Fibroblast of lung (primary cell): ENCODE measurements at regions not wholly inside any gene's neighbourhood (a gene's known extent, or its start where the extent isn't known, plus 50 kb on each side); places are given as distances from the start of the nearest gene placed in this dataset.

Source experiments
- DNase-seq, 2 donors: peaks; one replicate each; pipeline versions ENCODE4 v3.0.0 to v3.0.0-alpha.2; 2010; ENCODE audit warnings: low read depth in 2 of 2
- H2AFZ ChIP-seq: 2 replicates; pipeline ENCODE4 v1.5.1; 2012; ENCODE audit warnings: low read length, control low read depth, inconsistent platforms
- H3K27ac ChIP-seq: 2 replicates; pipeline ENCODE4 v1.5.1; 2011; ENCODE audit warnings: low read length, control low read depth; ENCODE audit not compliant: insufficient read depth
- H3K27me3 ChIP-seq: 2 replicates; pipeline ENCODE4 v1.5.1; 2011; ENCODE audit warnings: mild to moderate bottlenecking, low read length; ENCODE audit not compliant: control insufficient read depth, insufficient read depth
- H3K36me3 ChIP-seq: 2 replicates; pipeline ENCODE4 v1.5.1; 2011; ENCODE audit warnings: low read length; ENCODE audit not compliant: control insufficient read depth, insufficient read depth
- H3K4me1 ChIP-seq: 2 replicates; pipeline ENCODE4 v1.5.1; 2011; ENCODE audit warnings: low read length; ENCODE audit not compliant: control insufficient read depth, insufficient read depth; ENCODE audit errors: extremely low read depth
- H3K4me2 ChIP-seq: 2 replicates; pipeline ENCODE4 v1.5.1; 2011; ENCODE audit warnings: low read length, control low read depth; ENCODE audit not compliant: insufficient read depth; ENCODE audit errors: extremely low read depth
- H3K4me3 ChIP-seq, 4 experiments: fragments of 200-600 bp in 1 of 4; sonication (generic) in 1 of 4; replicated peaks in 1 of 4; 2 replicates each; pipeline ENCODE4 v1.5.1; 2011 to 2016; ENCODE audit warnings: low read length in 4 of 4, low read depth in 3 of 4, mild to moderate bottlenecking in 3 of 4, control low read depth in 2 of 4, inconsistent platforms in 1 of 4, mixed read lengths in 1 of 4; ENCODE audit not compliant: insufficient read depth in 1 of 4; ENCODE audit errors: control extremely low read depth in 1 of 4
- H3K79me2 ChIP-seq: 2 replicates; pipeline ENCODE4 v1.5.1; 2012; ENCODE audit warnings: mild to moderate bottlenecking, low read length, inconsistent platforms; ENCODE audit not compliant: control insufficient read depth, insufficient read depth
- H3K9ac ChIP-seq: 2 replicates; pipeline ENCODE4 v1.5.1; 2011; ENCODE audit warnings: mild to moderate bottlenecking, low read length, control low read depth; ENCODE audit not compliant: insufficient read depth
- H3K9me3 ChIP-seq: 2 replicates; pipeline ENCODE4 v1.5.1; 2012; ENCODE audit warnings: low read depth, low read length; ENCODE audit not compliant: control insufficient read depth, insufficient read depth
- H4K20me1 ChIP-seq: 2 replicates; pipeline ENCODE4 v1.5.1; 2011; ENCODE audit warnings: low read length; ENCODE audit not compliant: control insufficient read depth, insufficient read depth; ENCODE audit errors: extremely low read depth
- EZH2 ChIP-seq: IDR thresholded peaks from 2 replicates; pipeline ENCODE4 v1.5.1; 2012; ENCODE audit warnings: low read length, control low read depth, mild to moderate bottlenecking; ENCODE audit errors: missing control alignments
- TF ChIP-seq, protein P1 (sequence below), 2 donors: IDR thresholded peaks in 1 of 2; conservative IDR thresholded peaks in 1 of 2; 1 replicate in 1 of 2; 2 replicates in 1 of 2; pipeline ENCODE4 v1.5.1; 2011 to 2012; ENCODE audit warnings: low read length in 2 of 2, control low read depth in 1 of 2, inconsistent platforms in 1 of 2, low read depth in 1 of 2, mild to moderate bottlenecking in 1 of 2

DNA sequence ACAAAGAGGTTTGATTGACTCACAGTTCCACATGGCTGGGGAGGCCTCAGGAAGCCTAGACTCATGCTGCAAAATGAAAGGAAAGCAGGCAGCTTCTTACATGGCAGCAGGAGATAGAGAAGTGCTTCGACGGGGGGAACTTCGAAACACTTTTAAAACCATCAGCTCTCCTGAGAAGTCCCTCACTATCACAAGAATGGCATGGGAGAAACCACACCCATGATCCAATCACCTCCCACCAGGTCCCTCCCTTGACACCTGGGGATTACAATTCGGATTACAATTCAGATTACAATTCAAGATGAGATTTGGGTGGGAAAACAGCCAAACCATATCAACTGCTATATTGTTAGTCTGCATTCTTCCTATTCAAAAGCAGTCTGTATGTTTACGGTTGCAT lies 322.3 kb upstream of the ISL1 start:
- Histone ChIP-seq H2AFZ (no peak overlapping the region), H3K9ac (no peak overlapping the region), H3K36me3 (no peaks in the 10 kb centered on the region), H3K4me1 (no peaks in the 10 kb centered on the region), H3K79me2 (no peaks in the 10 kb centered on the region), H4K20me1 (no peaks in the 10 kb centered on the region), H3K27me3 (no peaks in the 10 kb centered on the region), H3K4me3 (no peak overlapping the region), H3K9me3 (no peaks in the 10 kb centered on the region), H3K4me2 (no peak overlapping the region), H3K27ac (no peak overlapping the region)
- TF ChIP-seq, protein P1, sequence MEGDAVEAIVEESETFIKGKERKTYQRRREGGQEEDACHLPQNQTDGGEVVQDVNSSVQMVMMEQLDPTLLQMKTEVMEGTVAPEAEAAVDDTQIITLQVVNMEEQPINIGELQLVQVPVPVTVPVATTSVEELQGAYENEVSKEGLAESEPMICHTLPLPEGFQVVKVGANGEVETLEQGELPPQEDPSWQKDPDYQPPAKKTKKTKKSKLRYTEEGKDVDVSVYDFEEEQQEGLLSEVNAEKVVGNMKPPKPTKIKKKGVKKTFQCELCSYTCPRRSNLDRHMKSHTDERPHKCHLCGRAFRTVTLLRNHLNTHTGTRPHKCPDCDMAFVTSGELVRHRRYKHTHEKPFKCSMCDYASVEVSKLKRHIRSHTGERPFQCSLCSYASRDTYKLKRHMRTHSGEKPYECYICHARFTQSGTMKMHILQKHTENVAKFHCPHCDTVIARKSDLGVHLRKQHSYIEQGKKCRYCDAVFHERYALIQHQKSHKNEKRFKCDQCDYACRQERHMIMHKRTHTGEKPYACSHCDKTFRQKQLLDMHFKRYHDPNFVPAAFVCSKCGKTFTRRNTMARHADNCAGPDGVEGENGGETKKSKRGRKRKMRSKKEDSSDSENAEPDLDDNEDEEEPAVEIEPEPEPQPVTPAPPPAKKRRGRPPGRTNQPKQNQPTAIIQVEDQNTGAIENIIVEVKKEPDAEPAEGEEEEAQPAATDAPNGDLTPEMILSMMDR (conservative IDR thresholded peaks at IDR 0.05 in 1 of 2, IDR thresholded peaks at IDR 0.05 in 1 of 2; ENCODE audit: low read depth in 1 of 2, low read length in 2 of 2): no peak
- TF ChIP-seq EZH2: no peak
- DNase-seq: no peak

DNA sequence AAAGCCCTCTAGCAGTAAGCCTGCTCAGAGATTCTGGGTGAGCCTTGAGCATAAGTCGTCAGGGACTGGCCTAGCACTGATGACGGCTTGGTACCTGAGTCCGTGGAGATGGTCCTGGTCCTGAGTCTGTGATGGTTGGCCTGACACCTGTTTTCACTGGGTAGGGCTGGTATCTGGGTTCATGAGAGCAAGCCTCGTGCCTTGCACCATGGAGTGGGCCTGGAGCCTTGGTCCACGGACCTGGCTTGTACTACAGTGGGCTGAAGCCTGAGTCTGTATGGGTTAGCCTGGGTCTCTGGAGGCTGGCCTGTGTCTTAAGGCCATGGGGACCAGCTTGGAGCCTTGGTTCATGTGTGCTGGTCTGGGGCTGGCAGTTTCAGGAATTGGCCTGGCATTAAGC lies 310.3 kb upstream of the ISL1 start:
- Histone ChIP-seq H3K27me3 (no peaks in the 10 kb centered on the region), H3K79me2 (no peaks in the 10 kb centered on the region), H3K4me2 (no peak overlapping the region), H3K27ac (no peak overlapping the region), H3K9ac (no peak overlapping the region), H4K20me1 (no peaks in the 10 kb centered on the region), H3K4me3 (no peak overlapping the region), H3K9me3 (no peaks in the 10 kb centered on the region), H3K36me3 (no peaks in the 10 kb centered on the region), H3K4me1 (no peaks in the 10 kb centered on the region), H2AFZ (no peak overlapping the region)
- TF ChIP-seq, protein P1 (conservative IDR thresholded peaks at IDR 0.05 in 1 of 2, IDR thresholded peaks at IDR 0.05 in 1 of 2; ENCODE audit: low read depth in 1 of 2, low read length in 2 of 2): no peak
- no peak for TF ChIP-seq EZH2
- no peak for DNase-seq

- Histone ChIP-seq H2AFZ (no peak overlapping the region), H3K9ac (no peak overlapping the region), H3K36me3 (no peaks in the 10 kb centered on the region), H3K9me3 (no peaks in the 10 kb centered on the region), H3K27ac (no peak overlapping the region), H3K27me3 (no peaks in the 10 kb centered on the region), H3K79me2 (no peaks in the 10 kb centered on the region), H3K4me1 (no peaks in the 10 kb centered on the region), H4K20me1 (no peaks in the 10 kb centered on the region), H3K4me3 (no peak overlapping the region), H3K4me2 (no peak overlapping the region)
- no peak for TF ChIP-seq EZH2
- TF ChIP-seq, protein P1 (conservative IDR thresholded peaks at IDR 0.05 in 1 of 2, IDR thresholded peaks at IDR 0.05 in 1 of 2; ENCODE audit: low read depth in 1 of 2, low read length in 2 of 2): no peak
- no peak for DNase-seq
These were observed 300.5 kb upstream of the ISL1 start for GRCh38 chr5:51082741-51083140.
